Mesothelial cell of epicardium (in vitro differentiated cells): ENCODE measurements at regions not wholly inside any gene's neighbourhood (a gene's known extent, or its start where the extent isn't known, plus 50 kb on each side); places are given as distances from the start of the nearest gene placed in this dataset.
"Not testable (repeated sequence)": the region's sequence is repeated elsewhere in the genome, so short reads cannot be mapped to it uniquely, and the experiment has no call there.

ENCODE experiments used
- DNase-seq, 2 experiments: peaks; one replicate each; pipeline ENCODE4 v3.0.0; 2021; ENCODE audit warnings: low spot score in 2 of 2; ENCODE audit not compliant: unreplicated experiment in 2 of 2
- H3K27ac Mint-ChIP-seq: 2 replicates; pipeline ENCODE4 v1.8.0; 2021; ENCODE audit warnings: mixed read lengths
- H3K27me3 Mint-ChIP-seq: 2 replicates; pipeline ENCODE4 v1.8.0; 2021; ENCODE audit warnings: low read depth, mixed read lengths
- H3K36me3 Mint-ChIP-seq: 2 replicates; pipeline ENCODE4 v1.8.0; 2021; ENCODE audit warnings: mixed read lengths
- H3K4me1 Mint-ChIP-seq: 2 replicates; pipeline ENCODE4 v1.8.0; 2021; ENCODE audit warnings: mixed read lengths
- H3K4me3 Mint-ChIP-seq: 2 replicates; pipeline ENCODE4 v1.8.0; 2021; ENCODE audit warnings: mild to moderate bottlenecking, moderate library complexity, mixed read lengths
- H3K9me3 Mint-ChIP-seq: 2 replicates; pipeline ENCODE4 v1.8.0; 2021; ENCODE audit warnings: mixed read lengths
- TF ChIP-seq, protein P1 (sequence below): fragments of 200-600 bp; sonication (generic); IDR thresholded peaks from one replicate; pipeline ENCODE4 v1.5.0; 2021; ENCODE audit warnings: antibody characterized with exemption; ENCODE audit not compliant: unreplicated experiment

DNA sequence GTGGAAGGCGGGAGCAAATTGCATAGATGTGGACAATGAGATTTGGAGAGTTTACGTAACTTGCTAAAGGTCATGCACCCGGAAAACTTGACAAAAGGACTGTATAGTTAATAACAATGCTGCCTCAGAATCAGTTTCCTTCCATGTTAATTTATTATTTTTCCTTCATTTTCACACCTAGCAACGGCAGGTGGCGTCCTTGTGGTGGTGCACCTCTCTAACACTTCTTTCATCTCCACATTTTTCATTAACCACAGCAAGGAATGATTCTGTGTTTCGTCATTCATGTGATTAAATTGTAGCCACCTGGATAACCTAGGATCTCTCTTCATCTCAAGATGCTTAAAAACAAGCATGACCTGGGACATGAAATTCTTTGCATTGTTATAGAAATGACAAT, 2133.0 kb downstream of the NCAM2 start:
- Mint-ChIP-seq H3K27ac (no peak overlapping the region), H3K4me1 (peaks cover 3% of the 10 kb centered on the region), H3K4me3 (no peak overlapping the region), H3K36me3 (no peaks in the 10 kb centered on the region), H3K27me3 (no peaks in the 10 kb centered on the region), H3K9me3 (peaks cover 17% of the 10 kb centered on the region)
- no peak for DNase-seq
- TF ChIP-seq, protein P1, sequence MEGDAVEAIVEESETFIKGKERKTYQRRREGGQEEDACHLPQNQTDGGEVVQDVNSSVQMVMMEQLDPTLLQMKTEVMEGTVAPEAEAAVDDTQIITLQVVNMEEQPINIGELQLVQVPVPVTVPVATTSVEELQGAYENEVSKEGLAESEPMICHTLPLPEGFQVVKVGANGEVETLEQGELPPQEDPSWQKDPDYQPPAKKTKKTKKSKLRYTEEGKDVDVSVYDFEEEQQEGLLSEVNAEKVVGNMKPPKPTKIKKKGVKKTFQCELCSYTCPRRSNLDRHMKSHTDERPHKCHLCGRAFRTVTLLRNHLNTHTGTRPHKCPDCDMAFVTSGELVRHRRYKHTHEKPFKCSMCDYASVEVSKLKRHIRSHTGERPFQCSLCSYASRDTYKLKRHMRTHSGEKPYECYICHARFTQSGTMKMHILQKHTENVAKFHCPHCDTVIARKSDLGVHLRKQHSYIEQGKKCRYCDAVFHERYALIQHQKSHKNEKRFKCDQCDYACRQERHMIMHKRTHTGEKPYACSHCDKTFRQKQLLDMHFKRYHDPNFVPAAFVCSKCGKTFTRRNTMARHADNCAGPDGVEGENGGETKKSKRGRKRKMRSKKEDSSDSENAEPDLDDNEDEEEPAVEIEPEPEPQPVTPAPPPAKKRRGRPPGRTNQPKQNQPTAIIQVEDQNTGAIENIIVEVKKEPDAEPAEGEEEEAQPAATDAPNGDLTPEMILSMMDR = no peak

DNA sequence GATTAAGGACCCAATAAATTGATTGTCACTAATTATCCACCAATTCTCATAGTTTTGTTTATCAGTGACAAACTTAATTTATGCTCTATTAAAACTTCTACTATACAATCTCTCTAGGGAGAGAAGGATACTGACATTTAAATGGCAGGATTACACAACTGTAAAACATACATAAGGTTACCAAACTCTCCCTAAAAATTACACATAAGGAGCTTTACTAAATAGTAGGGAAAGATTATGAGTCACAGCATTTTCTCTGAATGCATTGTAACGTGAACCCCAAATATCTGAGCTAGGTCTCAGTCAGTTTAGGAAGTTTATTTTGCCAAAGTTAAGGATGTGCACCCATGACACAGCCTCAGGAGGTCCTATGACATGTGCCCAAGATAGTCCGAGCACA, 2140.6 kb downstream of the NCAM2 start:
- Mint-ChIP-seq H3K27me3 (no peaks in the 10 kb centered on the region), H3K9me3 (peaks cover 36% of the 10 kb centered on the region), H3K4me3 (no peak overlapping the region), H3K27ac (no peak overlapping the region), H3K4me1 (no peaks in the 10 kb centered on the region), H3K36me3 (no peaks in the 10 kb centered on the region)
- DNase-seq = no peak
- TF ChIP-seq, protein P1 = no peak

DNA sequence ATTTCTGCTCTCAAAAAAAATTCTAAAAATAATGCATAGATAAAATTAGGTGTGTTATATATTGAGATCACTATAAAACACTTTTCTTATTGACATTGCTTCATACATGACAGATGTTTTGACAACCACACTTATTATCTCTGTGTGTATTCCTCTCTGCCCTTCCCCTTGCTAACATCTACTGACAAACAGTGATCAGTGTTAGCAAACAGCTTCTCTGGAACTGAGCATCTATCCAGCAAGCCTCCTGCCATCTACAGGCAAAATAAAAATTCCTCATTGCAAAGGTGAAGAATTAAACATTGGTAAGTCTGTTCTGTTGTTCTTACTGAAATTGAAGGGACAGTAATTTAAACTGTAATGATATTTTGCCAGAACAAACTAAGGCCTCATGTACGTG, 2153.9 kb downstream of the NCAM2 start:
- H3K4me1 Mint-ChIP-seq = peaks cover 10% of the 10 kb centered on the region
- no peaks in the 10 kb centered on the region for H3K36me3 Mint-ChIP-seq
- DNase-seq = no peak
- H3K9me3 Mint-ChIP-seq = peaks cover 2% of the 10 kb centered on the region
- TF ChIP-seq, protein P1 = no peak
- H3K27me3 Mint-ChIP-seq = no peaks in the 10 kb centered on the region
- no peak overlapping the region for H3K27ac Mint-ChIP-seq
- H3K4me3 Mint-ChIP-seq = no peak overlapping the region

DNA sequence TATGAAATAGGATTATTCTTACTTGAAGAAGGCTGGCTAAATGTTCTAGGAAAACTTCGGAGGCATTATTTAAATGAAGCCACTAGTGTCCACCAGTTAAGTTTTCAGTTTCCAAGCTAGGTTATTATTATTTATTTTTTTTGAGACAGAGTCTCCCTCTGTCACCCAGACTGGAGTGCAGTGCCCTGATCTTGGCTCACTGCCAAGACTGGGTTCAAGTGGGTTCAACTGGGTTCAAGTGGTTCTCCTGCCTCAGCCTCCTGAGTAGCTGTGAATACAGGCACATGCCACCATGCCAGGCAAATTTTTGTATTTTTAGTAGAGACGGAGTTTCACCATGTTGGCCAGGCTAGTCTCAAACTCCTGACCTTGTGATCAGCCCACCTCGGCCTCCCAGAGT, 2155.6 kb downstream of the NCAM2 start:
- peaks cover 10% of the 10 kb centered on the region for H3K4me1 Mint-ChIP-seq
- not testable (repeated sequence) for H3K27ac Mint-ChIP-seq, H3K36me3 Mint-ChIP-seq, DNase-seq, H3K9me3 Mint-ChIP-seq, H3K27me3 Mint-ChIP-seq, H3K4me3 Mint-ChIP-seq

DNA sequence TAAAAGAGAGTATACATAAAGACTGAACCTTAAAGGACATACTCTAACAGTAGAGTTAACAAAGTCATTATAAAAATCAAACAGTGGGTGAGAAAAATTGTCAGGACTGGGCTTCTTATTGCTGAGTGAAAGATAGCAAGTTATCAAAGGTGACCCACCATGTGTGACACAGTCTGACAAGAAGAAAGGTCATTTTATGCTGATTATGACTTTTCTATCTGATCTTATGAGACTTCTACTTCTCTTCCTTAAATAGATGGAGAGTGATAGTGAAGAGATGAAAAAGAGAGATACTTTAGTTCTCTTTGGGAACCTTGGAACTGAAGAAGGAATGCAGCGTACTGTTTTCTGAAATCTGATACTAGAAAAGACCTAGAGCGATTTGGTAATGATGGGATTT, 2157.1 kb downstream of the NCAM2 start:
- H3K9me3 Mint-ChIP-seq = peaks cover 2% of the 10 kb centered on the region
- no peak overlapping the region for H3K4me3 Mint-ChIP-seq
- H3K4me1 Mint-ChIP-seq = peaks cover 10% of the 10 kb centered on the region
- no peaks in the 10 kb centered on the region for H3K36me3 Mint-ChIP-seq
- H3K27ac Mint-ChIP-seq = no peak overlapping the region
- TF ChIP-seq, protein P1 = no peak
- DNase-seq = no peak
- no peaks in the 10 kb centered on the region for H3K27me3 Mint-ChIP-seq

DNA sequence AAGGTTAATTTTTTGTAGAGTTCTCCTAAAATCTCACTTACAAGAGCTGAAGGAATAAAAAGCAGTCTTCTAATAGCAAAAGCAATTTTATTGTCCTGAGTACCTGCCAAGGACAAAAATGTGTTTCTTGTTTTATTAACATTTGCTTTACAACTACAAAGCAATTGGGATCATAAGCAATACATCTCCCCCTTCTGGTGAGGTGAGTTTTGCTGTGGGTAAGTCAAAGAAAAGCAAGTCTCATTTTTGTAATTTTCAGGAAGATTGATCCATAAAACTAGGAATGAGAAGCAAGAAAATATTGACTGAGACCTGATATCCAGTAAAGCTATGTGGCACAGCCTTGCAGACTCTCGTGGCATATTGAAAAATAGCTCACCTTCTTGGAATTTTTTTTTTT, 2162.7 kb downstream of the NCAM2 start:
- no peak for DNase-seq
- Mint-ChIP-seq H3K4me1 (no peaks in the 10 kb centered on the region), H3K4me3 (no peak overlapping the region), H3K27ac (no peak overlapping the region), H3K36me3 (no peaks in the 10 kb centered on the region), H3K27me3 (no peaks in the 10 kb centered on the region), H3K9me3 (peaks cover 2% of the 10 kb centered on the region)
- TF ChIP-seq, protein P1 = no peak
